ENCODE measurements at regions not wholly inside any gene's neighbourhood (a gene's known extent, or its start where the extent isn't known, plus 50 kb on each side); places are given as distances from the start of the nearest gene placed in this dataset.

DNA sequence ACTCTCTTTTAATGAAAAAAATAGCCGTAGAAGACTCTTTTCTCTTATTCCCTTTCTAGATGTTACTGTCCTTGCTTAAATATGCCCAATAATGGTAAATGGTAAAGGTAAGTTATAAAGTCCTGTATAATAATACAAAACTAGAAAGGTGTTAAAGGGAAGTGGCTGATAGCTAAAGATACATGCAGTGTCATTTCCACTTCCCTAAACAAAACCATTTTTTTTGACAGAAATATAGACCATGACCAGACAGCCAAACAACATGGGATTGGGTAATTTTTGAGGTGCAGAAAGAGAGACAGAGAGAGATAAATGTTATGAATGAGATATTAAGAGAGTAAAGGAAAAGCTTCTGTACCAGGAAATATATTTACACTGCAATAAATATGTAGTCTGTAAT is 731.7 kb upstream of the REG3G start:
- TF ChIP-seq, protein P1, sequence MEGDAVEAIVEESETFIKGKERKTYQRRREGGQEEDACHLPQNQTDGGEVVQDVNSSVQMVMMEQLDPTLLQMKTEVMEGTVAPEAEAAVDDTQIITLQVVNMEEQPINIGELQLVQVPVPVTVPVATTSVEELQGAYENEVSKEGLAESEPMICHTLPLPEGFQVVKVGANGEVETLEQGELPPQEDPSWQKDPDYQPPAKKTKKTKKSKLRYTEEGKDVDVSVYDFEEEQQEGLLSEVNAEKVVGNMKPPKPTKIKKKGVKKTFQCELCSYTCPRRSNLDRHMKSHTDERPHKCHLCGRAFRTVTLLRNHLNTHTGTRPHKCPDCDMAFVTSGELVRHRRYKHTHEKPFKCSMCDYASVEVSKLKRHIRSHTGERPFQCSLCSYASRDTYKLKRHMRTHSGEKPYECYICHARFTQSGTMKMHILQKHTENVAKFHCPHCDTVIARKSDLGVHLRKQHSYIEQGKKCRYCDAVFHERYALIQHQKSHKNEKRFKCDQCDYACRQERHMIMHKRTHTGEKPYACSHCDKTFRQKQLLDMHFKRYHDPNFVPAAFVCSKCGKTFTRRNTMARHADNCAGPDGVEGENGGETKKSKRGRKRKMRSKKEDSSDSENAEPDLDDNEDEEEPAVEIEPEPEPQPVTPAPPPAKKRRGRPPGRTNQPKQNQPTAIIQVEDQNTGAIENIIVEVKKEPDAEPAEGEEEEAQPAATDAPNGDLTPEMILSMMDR (IDR thresholded peaks at IDR 0.05) = no peak
- TF ChIP-seq POLR2A (IDR thresholded peaks at IDR 0.05) = no peak

Measured in testis (tissue), 2 donors.